Fibroblast of skin of left quadriceps (primary cell): ENCODE measurements at regions not wholly inside any gene's neighbourhood (a gene's known extent, or its start where the extent isn't known, plus 50 kb on each side); places are given as distances from the start of the nearest gene placed in this dataset.
"Not testable (repeated sequence)": the region's sequence is repeated elsewhere in the genome, so short reads cannot be mapped to it uniquely, and the experiment has no call there.

Experiments
- DNase-seq, 2 experiments: peaks; one replicate each; pipeline ENCODE4 v3.0.0-alpha.2; 2013; ENCODE audit warnings: low read depth in 2 of 2

- DNase-seq = no peak
Observed at GRCh38 chr6:137655291-137655690, 161.1 kb upstream of the OLIG3 start.

GRCh38 chr6:137656735-137657134 is 162.5 kb upstream of the OLIG3 start:
- no peak for DNase-seq

GRCh38 chr6:137657351-137657911 is 163.2 kb upstream of the OLIG3 start:
- no peak for DNase-seq

- DNase-seq = no peak
Observed at GRCh38 chr6:137658287-137658686, 164.1 kb upstream of the OLIG3 start.

- no peak for DNase-seq
Observed at GRCh38 chr6:137659871-137660270, 165.7 kb upstream of the OLIG3 start.

- DNase-seq = no peak
Observed at GRCh38 chr6:137660296-137660731, 166.1 kb upstream of the OLIG3 start.

GRCh38 chr6:137661601-137662000 is 167.4 kb upstream of the OLIG3 start:
- DNase-seq = no peak

- DNase-seq = no peak
Observed at GRCh38 chr6:137664183-137664582, 170.0 kb upstream of the OLIG3 start.

- DNase-seq = no peak
Observed at GRCh38 chr6:137665342-137665934, 171.2 kb upstream of the OLIG3 start.

GRCh38 chr6:137666202-137666774 is 172.1 kb upstream of the OLIG3 start:
- no peak for DNase-seq

- DNase-seq = no peak
Observed at GRCh38 chr6:137673603-137674002, 179.4 kb upstream of the OLIG3 start.

GRCh38 chr6:137676888-137677287 is 182.7 kb upstream of the OLIG3 start:
- no peak for DNase-seq

GRCh38 chr6:137677709-137678108 is 183.5 kb upstream of the OLIG3 start:
- DNase-seq = no peak

- DNase-seq = no peak
Observed at GRCh38 chr6:137678451-137678850, 184.3 kb upstream of the OLIG3 start.

- DNase-seq = no peak
Observed at GRCh38 chr6:137680705-137681346, 186.2 kb upstream of the TNFAIP3 start.

GRCh38 chr6:137681445-137682009 is 185.5 kb upstream of the TNFAIP3 start:
- no peak for DNase-seq

GRCh38 chr6:137682658-137683057 is 184.4 kb upstream of the TNFAIP3 start:
- DNase-seq = not testable (repeated sequence)

GRCh38 chr6:137683916-137684315 is 183.1 kb upstream of the TNFAIP3 start:
- DNase-seq = no peak

GRCh38 chr6:137685798-137686375 is 181.2 kb upstream of the TNFAIP3 start:
- no peak for DNase-seq

- DNase-seq = no peak
Observed at GRCh38 chr6:137687818-137688217, 179.2 kb upstream of the TNFAIP3 start.

- DNase-seq = no peak
Observed at GRCh38 chr6:137688230-137688971, 178.7 kb upstream of the TNFAIP3 start.

- no peak for DNase-seq
Observed at GRCh38 chr6:137689377-137689776, 177.7 kb upstream of the TNFAIP3 start.
